ENCODE measurements at regions not wholly inside any gene's neighbourhood (a gene's known extent, or its start where the extent isn't known, plus 50 kb on each side); places are given as distances from the start of the nearest gene placed in this dataset.

GRCh38 chr10:56567580-56567979 lies 206.5 kb upstream of the ZWINT start:
- TF ChIP-seq REST (IDR thresholded peaks at IDR 0.05; ENCODE audit: insufficient read depth in 1 of 2, low read depth in 2 of 2, low read length in 2 of 2) (no peak), TAF1 (IDR thresholded peaks at IDR 0.05; ENCODE audit: borderline replicate concordance, insufficient read depth, low read length) (no peak)

Data from PFSK-1 (cell line).